Omental fat pad (tissue), 3 donors: ENCODE measurements at regions not wholly inside any gene's neighbourhood (a gene's known extent, or its start where the extent isn't known, plus 50 kb on each side); places are given as distances from the start of the nearest gene placed in this dataset.

Source experiments
- ATAC-seq: fragments of 150-250 bp; one replicate; pipeline ENCODE4 v1.9.1; 2016; ENCODE audit warnings: mild to moderate bottlenecking, moderate library complexity; ENCODE audit not compliant: low FRiP score
- DNase-seq: peaks from one replicate; pipeline ENCODE4 v3.0.0-alpha.2; 2019; ENCODE audit warnings: low spot score
- CTCF ChIP-seq, 3 donors: fragments of 450-650 bp; IDR thresholded peaks; one replicate each; pipeline ENCODE4 v1.5.1; 2016 to 2017; ENCODE audit warnings: antibody characterized with exemption in 3 of 3, mild to moderate bottlenecking in 3 of 3, moderate library complexity in 2 of 3

- DNase-seq: no peak
- no peak for TF ChIP-seq CTCF (IDR thresholded peaks at IDR 0.05)
- ATAC-seq: no peak
Measured at GRCh38 chr2:138390316-138390945, 111.1 kb upstream of the SPOPL start.

GRCh38 chr2:138391946-138392345 lies 109.6 kb upstream of the SPOPL start:
- ATAC-seq (no peak), DNase-seq (no peak)
- TF ChIP-seq CTCF (IDR thresholded peaks at IDR 0.05): no peak

GRCh38 chr2:138395565-138396306 lies 105.8 kb upstream of the SPOPL start:
- no peak for DNase-seq
- peak; percentile 51 for ATAC-seq
- TF ChIP-seq CTCF (IDR thresholded peaks at IDR 0.05): no peak

GRCh38 chr2:138396843-138397242 lies 104.7 kb upstream of the SPOPL start:
- no peak for DNase-seq
- no peak for TF ChIP-seq CTCF (IDR thresholded peaks at IDR 0.05)
- no peak for ATAC-seq

- ATAC-seq: no peak
- no peak for TF ChIP-seq CTCF (IDR thresholded peaks at IDR 0.05)
- no peak for DNase-seq
Measured at GRCh38 chr2:138403431-138403927, 98.1 kb upstream of the SPOPL start.

- DNase-seq: no peak
- no peak for TF ChIP-seq CTCF (IDR thresholded peaks at IDR 0.05)
- no peak for ATAC-seq
Measured at GRCh38 chr2:138414014-138414413, 87.6 kb upstream of the SPOPL start.

GRCh38 chr2:138415985-138416384 lies 85.6 kb upstream of the SPOPL start:
- no peak for DNase-seq
- TF ChIP-seq CTCF (IDR thresholded peaks at IDR 0.05): no peak
- no peak for ATAC-seq
